GM20000 (cell line): ENCODE measurements at regions not wholly inside any gene's neighbourhood (a gene's known extent, or its start where the extent isn't known, plus 50 kb on each side); places are given as distances from the start of the nearest gene placed in this dataset.

ENCODE experiments used
- DNase-seq: peaks from one replicate; pipeline ENCODE4 v3.0.0; 2012; ENCODE audit warnings: low spot score
- TF ChIP-seq, protein P1 (sequence below): IDR thresholded peaks from 2 replicates; pipeline ENCODE4 v1.5.1; 2012; ENCODE audit warnings: mild to moderate bottlenecking, control low read depth; ENCODE audit errors: extremely low read depth, missing control alignments

DNA sequence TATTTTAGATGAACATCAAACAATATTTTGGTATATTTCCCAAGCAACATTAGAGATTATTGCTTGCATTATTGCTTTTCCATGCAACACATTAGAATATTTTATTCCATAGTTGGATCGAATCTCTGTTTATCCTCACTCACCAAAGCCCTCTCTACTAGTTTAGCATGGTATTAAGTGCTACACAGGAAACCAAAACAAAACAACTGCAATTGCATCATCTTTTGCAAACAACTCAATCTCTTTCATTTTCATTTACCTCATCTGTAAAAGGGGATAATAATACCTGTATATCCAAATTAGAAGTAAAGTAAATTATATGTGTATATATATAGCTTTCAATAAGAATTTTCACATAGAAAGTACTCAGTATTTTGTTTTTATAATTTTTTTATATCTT lies 147.8 kb upstream of the PCDH9 start:
- TF ChIP-seq, protein P1, sequence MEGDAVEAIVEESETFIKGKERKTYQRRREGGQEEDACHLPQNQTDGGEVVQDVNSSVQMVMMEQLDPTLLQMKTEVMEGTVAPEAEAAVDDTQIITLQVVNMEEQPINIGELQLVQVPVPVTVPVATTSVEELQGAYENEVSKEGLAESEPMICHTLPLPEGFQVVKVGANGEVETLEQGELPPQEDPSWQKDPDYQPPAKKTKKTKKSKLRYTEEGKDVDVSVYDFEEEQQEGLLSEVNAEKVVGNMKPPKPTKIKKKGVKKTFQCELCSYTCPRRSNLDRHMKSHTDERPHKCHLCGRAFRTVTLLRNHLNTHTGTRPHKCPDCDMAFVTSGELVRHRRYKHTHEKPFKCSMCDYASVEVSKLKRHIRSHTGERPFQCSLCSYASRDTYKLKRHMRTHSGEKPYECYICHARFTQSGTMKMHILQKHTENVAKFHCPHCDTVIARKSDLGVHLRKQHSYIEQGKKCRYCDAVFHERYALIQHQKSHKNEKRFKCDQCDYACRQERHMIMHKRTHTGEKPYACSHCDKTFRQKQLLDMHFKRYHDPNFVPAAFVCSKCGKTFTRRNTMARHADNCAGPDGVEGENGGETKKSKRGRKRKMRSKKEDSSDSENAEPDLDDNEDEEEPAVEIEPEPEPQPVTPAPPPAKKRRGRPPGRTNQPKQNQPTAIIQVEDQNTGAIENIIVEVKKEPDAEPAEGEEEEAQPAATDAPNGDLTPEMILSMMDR: no peak
- no peak for DNase-seq

DNA sequence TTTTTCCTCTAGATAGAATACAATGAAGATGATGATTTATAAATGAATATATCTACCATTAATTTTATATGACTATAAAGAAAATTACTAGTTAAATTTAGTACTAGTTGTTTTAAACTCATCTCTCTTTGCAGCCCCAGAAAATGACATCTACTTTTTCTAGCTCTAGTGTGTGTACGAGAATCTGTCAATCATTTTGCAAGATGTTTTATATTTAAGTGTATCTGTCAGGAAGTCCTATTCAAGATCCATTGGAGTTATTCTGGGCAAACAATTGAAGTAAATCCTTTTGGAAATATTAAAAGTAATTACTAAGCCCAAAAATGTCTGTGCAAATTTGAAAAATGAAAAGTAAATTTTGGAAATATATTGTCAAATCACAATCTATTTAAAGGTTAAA lies 144.3 kb upstream of the PCDH9 start:
- TF ChIP-seq, protein P1: no peak

DNA sequence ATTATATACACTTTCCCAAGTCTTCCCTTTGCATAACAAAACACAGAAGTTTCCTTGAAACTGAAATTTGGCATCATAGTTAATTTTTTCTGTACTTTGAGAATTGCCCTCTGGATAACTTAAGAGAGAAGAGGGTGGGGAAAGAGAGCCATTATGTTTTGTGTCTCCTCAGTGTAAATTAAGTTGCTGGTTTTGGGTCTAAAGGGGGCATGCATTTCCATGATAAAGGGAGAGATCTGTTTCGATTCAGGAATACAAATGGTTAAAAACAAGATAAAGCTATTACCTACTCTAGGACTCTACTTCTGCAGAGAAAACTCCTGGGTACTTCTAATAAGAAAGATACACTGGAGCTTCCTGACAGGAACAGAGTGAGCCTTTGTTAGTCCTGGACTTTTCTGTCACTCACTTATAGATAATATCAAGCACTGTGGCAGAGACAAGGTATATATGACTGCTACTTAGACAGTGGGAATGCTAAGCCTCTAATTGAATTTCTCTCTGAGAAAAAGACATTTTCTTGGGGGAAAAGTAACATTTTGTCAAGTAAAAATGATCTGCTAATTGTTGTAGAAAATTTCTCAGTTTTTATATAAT lies 142.8 kb upstream of the PCDH9 start:
- TF ChIP-seq, protein P1: no peak

More for the DNA sequence above, 144.3 kb upstream of the PCDH9 start:
- DNase-seq: no peak

DNA sequence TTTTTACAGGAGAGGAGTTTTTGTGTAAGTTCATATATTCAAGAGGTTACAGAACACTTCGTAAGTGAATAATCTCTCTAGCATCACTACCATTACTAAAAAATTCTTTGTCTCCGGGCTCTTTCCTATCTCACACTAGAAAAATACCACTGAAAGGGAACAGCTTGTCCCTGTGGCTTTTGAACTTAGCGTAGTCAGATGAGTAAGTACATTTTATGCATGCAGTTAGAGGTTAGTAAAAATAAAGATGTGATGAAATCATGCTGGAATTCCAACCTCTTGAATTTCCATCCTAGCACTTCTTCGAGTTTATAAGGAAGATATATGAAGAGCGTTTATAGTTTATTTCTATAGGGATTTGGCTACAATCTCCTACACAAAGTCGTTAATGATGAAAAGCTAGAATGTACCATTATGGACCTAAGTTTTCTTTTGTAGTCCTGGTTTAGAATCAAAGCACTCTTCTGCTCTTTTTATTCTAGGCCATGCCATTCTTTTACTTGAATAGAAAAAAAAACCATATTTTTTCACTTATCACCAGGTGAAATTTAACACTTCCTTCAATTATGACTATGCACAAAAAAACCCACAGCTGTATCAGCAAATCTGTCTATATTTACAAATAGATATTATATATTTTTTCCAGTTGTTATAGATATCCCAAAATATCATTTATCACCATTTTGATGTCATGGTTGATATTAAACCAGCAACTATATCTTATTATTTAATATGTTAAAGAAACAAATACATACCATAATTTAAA lies 139.9 kb upstream of the PCDH9 start:
- TF ChIP-seq, protein P1: no peak
- DNase-seq: no peak

More for the DNA sequence above, 142.8 kb upstream of the PCDH9 start:
- DNase-seq: no peak

DNA sequence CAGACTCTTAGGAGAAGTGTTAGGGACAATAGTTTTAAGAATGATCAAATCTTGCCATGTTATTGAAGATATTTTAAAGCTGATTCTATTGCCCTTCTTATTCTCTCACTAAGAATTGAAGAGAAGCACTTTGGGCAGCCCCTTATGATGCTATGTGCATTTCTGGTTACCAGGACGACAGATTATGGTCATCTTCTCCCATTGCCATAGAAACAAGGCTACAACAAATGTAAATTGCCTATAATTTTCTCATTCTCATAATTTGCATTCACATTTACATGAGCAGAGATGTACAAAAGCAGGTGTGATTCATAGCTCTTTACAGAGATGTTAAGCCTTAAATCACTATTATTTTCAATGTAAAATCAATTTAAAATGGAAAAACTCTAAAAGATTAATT lies 137.3 kb upstream of the PCDH9 start:
- TF ChIP-seq, protein P1: no peak
- no peak for DNase-seq

DNA sequence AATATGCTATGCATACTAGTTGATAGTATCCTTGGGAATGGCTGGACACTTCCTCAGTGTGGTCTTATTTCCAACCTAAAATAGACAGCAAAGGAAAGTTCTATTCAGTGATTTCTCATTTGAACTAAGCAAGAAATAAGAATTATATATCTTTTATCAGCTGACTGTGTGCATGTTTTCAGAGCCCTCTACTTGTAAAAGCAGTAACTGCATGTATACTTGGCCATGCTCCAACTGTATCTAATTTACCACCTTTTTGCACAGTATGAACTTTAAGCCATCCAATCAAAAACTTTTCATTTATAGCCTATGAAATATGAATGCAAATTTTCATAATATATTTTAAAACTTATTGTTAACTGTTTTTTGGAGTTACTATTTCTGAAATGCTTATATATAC lies 136.4 kb upstream of the PCDH9 start:
- TF ChIP-seq, protein P1: no peak
- DNase-seq: no peak

DNA sequence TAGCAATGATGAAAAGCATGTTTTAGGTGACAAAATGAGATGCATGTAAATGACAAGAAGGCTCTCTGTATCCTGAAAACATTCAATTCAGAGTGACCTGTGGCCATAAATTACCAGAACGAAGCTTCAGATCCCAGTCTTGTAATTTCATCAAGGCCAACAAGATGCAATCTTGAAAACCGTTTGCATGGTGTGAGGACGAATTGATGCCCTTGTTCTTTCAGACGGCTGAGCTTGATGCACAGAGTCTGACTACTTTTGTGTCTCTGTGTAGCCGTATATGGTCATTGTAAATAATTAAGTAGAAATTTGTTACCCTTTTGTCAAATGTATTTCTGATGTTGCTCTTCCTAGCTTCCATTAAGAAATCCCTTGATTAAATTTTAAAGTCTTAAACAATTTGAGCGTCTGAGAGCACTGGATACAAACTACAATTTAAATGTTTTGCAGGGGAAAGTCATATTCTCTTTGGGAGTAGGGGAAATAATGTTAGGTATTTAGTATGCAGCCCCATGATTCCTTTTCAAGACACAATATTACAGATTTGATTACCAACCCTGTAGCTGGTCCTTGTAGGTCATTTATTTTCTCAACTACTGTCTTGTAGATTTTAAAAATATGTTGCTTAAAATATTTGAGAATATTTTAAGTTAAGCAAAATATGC lies 125.8 kb upstream of the PCDH9 start:
- no peak for DNase-seq
- TF ChIP-seq, protein P1: no peak
